Body of pancreas (tissue), 4 donors: ENCODE measurements at regions not wholly inside any gene's neighbourhood (a gene's known extent, or its start where the extent isn't known, plus 50 kb on each side); places are given as distances from the start of the nearest gene placed in this dataset.

Source experiments
- POLR2A ChIP-seq, 3 donors: fragments of 450-650 bp; IDR thresholded peaks; one replicate each; pipeline ENCODE4 v1.6.1; 2016; ENCODE audit warnings: antibody characterized with exemption in 3 of 3, mild to moderate bottlenecking in 2 of 3
- TF ChIP-seq, protein P1 (sequence below), 7 experiments: fragments of 450-650 bp in 4 of 7; fragments of 200-600 bp in 3 of 7; sonication (generic) in 3 of 7; IDR thresholded peaks; one replicate each; pipeline ENCODE4 v1.5.1; 2016 to 2019; ENCODE audit warnings: antibody characterized with exemption in 7 of 7

DNA sequence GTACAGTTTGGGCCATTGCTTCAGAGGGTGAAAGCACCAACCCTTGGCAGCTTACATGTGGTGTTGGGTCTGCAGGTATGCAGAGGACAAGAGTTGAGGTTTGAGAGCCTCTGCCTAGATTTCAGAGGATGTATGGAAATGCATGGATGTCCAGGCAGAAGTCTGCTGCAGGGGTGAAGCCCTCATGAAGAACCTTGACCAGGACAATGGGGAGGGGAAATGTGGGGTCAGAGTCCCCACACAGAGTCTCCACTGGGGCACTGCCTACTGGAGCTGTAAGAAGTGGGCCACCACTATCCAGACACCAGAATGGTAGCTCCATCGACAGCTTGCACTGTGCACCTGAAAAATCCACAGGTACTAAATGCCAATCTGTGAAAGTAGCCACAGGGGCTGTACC is 113.6 kb upstream of the SPATA31C2 start:
- TF ChIP-seq POLR2A (IDR thresholded peaks at IDR 0.05): no peak
- TF ChIP-seq, protein P1, sequence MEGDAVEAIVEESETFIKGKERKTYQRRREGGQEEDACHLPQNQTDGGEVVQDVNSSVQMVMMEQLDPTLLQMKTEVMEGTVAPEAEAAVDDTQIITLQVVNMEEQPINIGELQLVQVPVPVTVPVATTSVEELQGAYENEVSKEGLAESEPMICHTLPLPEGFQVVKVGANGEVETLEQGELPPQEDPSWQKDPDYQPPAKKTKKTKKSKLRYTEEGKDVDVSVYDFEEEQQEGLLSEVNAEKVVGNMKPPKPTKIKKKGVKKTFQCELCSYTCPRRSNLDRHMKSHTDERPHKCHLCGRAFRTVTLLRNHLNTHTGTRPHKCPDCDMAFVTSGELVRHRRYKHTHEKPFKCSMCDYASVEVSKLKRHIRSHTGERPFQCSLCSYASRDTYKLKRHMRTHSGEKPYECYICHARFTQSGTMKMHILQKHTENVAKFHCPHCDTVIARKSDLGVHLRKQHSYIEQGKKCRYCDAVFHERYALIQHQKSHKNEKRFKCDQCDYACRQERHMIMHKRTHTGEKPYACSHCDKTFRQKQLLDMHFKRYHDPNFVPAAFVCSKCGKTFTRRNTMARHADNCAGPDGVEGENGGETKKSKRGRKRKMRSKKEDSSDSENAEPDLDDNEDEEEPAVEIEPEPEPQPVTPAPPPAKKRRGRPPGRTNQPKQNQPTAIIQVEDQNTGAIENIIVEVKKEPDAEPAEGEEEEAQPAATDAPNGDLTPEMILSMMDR (IDR thresholded peaks at IDR 0.05): no peak
